Activated B cell treated with CpG ODN at 0.5 μM for 24 hours (primary cell): ENCODE measurements at regions not wholly inside any gene's neighbourhood (a gene's known extent, or its start where the extent isn't known, plus 50 kb on each side); places are given as distances from the start of the nearest gene placed in this dataset.

Source experiments
- ATAC-seq: fragments of 200-7000 bp; cut with Tn5 transposase; one replicate; pipeline ENCODE4 v1.10.0; 2021; ENCODE audit warnings: low read depth, mild to moderate bottlenecking, moderate library complexity
- CTCF ChIA-PET: fragments of 350-600 bp; sonication (Branson Sonifier 250); formaldehyde crosslinking; loops from one replicate; lab custom pipeline; 2021; ENCODE audit warnings: antibody characterized with exemption; lab: Charles Lee
- POLR2A ChIA-PET: fragments of 350-600 bp; sonication (Branson Sonifier 250); formaldehyde crosslinking; loops from one replicate; lab custom pipeline; 2021; ENCODE audit warnings: antibody characterized with exemption; lab: Charles Lee
- DNase-seq: peaks from one replicate; pipeline ENCODE4 v3.0.0; 2022
- H3K27ac Mint-ChIP-seq: one replicate; pipeline ENCODE4 v1.8.0; 2020; ENCODE audit warnings: mixed read lengths
- H3K27me3 Mint-ChIP-seq: one replicate; pipeline ENCODE4 v1.8.0; 2021; ENCODE audit warnings: mixed read lengths
- H3K36me3 Mint-ChIP-seq: one replicate; pipeline ENCODE4 v1.8.0; 2021; ENCODE audit warnings: low read depth, mixed read lengths
- H3K4me1 Mint-ChIP-seq: one replicate; pipeline ENCODE4 v1.8.0; 2021; ENCODE audit warnings: mixed read lengths
- H3K4me3 Mint-ChIP-seq: one replicate; pipeline ENCODE4 v1.8.0; 2020; ENCODE audit warnings: mild to moderate bottlenecking, mixed read lengths
- H3K9me3 Mint-ChIP-seq: one replicate; pipeline ENCODE4 v1.8.0; 2020; ENCODE audit warnings: mixed read lengths
- intact Hi-C: fragments of 100-400 bp; cut with micrococcal nuclease; formaldehyde crosslinking; loops from one replicate; pipeline ENCODE4 v1.15.1; 2024
- TF ChIP-seq, protein P1 (sequence below): fragments of 200-600 bp; IDR thresholded peaks from one replicate; pipeline ENCODE4 v1.8.0; 2022; ENCODE audit warnings: antibody characterized with exemption, mild to moderate bottlenecking

DNA sequence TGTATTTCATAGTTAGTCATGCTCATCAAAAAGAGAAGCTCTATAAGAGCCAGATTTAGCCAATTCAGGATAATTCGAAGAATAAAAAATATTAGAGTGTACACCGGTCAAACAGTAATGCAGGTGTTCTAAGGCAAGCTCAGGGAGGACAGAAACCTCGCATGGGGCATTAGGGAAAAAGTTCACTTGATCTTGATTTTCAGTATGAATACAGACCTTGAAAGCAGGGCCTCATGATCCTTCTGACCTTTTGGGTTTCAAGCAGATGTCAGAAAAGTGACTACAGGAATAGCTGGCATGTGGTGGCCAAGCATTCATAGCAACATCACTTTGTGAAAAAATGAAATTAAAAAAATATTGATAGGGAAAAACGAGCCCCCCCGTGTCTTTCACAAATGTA lies 394.9 kb downstream of the KIF4B start:
- intact Hi-C loops = no loop called here
- Mint-ChIP-seq H3K9me3 (peaks cover 9% of the 10 kb centered on the region), H3K4me1 (peaks cover 1% of the 10 kb centered on the region), H3K27ac (no peak overlapping the region), H3K4me3 (no peak overlapping the region), H3K27me3 (no peaks in the 10 kb centered on the region), H3K36me3 (no peaks in the 10 kb centered on the region)
- ChIA-PET POLR2A (no interaction called here), CTCF (no interaction called here)
- DNase-seq (no peak), ATAC-seq (no peak)
- TF ChIP-seq, protein P1, sequence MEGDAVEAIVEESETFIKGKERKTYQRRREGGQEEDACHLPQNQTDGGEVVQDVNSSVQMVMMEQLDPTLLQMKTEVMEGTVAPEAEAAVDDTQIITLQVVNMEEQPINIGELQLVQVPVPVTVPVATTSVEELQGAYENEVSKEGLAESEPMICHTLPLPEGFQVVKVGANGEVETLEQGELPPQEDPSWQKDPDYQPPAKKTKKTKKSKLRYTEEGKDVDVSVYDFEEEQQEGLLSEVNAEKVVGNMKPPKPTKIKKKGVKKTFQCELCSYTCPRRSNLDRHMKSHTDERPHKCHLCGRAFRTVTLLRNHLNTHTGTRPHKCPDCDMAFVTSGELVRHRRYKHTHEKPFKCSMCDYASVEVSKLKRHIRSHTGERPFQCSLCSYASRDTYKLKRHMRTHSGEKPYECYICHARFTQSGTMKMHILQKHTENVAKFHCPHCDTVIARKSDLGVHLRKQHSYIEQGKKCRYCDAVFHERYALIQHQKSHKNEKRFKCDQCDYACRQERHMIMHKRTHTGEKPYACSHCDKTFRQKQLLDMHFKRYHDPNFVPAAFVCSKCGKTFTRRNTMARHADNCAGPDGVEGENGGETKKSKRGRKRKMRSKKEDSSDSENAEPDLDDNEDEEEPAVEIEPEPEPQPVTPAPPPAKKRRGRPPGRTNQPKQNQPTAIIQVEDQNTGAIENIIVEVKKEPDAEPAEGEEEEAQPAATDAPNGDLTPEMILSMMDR = no peak

DNA sequence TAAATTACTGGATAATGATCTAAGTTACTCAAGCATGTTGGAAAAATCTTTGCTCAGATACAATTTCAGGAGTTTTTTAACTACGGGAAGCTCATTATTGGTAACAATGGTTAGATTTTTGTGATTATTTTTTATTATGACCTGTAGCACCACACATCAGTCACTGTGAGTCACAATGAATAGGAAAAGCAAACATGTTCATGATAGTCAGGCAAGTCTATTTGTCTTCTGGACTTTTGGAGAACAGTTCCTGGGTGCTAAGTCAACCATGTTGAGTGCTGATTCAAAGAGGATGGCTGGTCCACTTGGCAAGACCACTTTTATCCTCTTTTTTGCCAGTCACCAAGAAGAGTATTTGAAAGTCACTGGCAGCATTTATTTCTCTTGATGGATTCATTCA lies 403.2 kb downstream of the KIF4B start:
- DNase-seq (no peak), ATAC-seq (no peak)
- peaks cover 3% of the 10 kb centered on the region for H3K4me1 Mint-ChIP-seq
- H3K27ac Mint-ChIP-seq = no peak overlapping the region
- CTCF ChIA-PET = no interaction called here
- intact Hi-C loops = no loop called here
- H3K27me3 Mint-ChIP-seq = no peaks in the 10 kb centered on the region
- H3K36me3 Mint-ChIP-seq = no peaks in the 10 kb centered on the region
- H3K4me3 Mint-ChIP-seq = no peak overlapping the region
- TF ChIP-seq, protein P1 = no peak
- H3K9me3 Mint-ChIP-seq = peaks cover under 1% of the 10 kb centered on the region
- POLR2A ChIA-PET = no interaction called here

DNA sequence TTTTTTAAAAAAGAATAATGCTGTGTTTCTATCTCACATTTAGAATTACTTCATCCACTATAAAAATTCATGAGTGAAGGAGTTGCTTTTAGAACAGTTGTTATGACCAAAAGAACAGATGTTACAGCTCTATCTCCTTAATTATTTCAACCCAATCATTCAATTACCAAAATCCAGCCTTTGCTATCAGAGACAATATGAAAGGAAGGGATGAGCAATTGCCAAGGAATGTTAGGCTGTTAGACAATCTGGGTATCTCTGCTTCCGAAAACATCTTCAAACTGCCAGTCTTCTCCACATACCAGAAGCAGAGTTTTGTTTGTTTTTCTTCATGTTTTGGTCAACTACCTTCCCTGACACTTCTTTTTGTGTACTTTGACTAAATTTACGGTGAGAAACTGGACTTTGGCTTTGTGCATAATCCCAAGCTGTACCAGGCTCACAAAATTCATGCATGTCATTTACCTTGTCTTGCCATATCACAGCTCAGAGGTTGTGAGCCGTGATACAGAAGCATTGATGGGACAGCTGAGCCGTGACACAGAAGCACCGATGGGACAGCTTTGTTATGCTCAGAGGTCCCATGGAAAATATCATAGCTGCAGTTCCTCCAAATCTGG lies 405.5 kb downstream of the KIF4B start:
- CTCF ChIA-PET = no interaction called here
- Mint-ChIP-seq H3K9me3 (peaks cover 2% of the 10 kb centered on the region), H3K4me3 (no peak overlapping the region), H3K27ac (no peak overlapping the region), H3K4me1 (peaks cover 3% of the 10 kb centered on the region), H3K36me3 (no peaks in the 10 kb centered on the region), H3K27me3 (no peaks in the 10 kb centered on the region)
- TF ChIP-seq, protein P1 = no peak
- POLR2A ChIA-PET = no interaction called here
- ATAC-seq (no peak), DNase-seq (no peak)
- intact Hi-C loops = no loop called here

DNA sequence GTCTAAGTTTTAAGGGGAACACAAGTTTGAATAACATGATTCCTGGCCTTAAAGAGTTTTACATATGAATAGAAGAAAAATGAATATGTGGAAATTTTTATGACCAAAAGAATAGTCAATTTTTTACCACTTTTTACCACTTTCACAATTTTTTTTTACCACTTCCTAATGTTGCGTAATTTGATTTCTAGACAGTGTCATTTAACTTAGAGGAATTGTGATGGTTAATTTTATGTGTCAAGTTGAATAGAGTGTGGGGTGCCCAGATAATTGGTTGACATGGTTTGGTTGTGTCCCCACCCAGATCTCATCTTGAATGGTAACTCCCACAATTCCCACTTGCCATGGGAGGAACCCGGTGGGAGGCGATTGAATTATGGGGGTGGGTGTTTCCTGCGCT lies 416.6 kb downstream of the KIF4B start:
- DNase-seq = no peak
- Mint-ChIP-seq H3K4me1 (peaks cover 11% of the 10 kb centered on the region), H3K9me3 (peaks cover 4% of the 10 kb centered on the region), H3K36me3 (no peaks in the 10 kb centered on the region), H3K27me3 (peaks cover 4% of the 10 kb centered on the region), H3K4me3 (no peak overlapping the region), H3K27ac (no peak overlapping the region)
- TF ChIP-seq, protein P1 = no peak
- POLR2A ChIA-PET = no interaction called here
- ATAC-seq = no peak
- CTCF ChIA-PET = no interaction called here
- intact Hi-C loops = no loop called here

DNA sequence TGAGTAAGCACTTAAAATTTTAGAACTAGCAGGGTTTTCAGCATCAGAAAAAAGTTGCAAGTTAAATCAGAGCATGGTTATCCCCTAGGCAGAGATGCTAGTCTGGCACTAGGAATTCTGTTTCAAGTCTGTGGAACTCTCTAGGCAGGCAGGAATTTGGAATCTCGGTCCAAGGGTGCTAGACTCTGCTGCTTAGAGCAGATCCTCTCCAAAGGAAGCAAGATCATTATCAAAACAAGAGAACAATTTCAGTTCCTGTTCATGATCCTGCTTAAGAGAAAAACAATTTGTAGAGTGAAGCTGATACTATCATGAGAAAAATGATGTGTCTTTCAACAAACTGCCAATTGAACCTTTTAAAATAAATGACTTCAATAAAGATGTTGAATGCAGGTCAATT lies 420.7 kb downstream of the KIF4B start:
- POLR2A ChIA-PET = no interaction called here
- peaks cover 7% of the 10 kb centered on the region for H3K9me3 Mint-ChIP-seq
- no peak for ATAC-seq
- TF ChIP-seq, protein P1 = no peak
- peaks cover 11% of the 10 kb centered on the region for H3K4me1 Mint-ChIP-seq
- H3K4me3 Mint-ChIP-seq = peak overlapping the region; percentile 36
- H3K27ac Mint-ChIP-seq = peak overlapping the region; percentile 78
- no peaks in the 10 kb centered on the region for H3K27me3 Mint-ChIP-seq
- no peak for DNase-seq
- H3K36me3 Mint-ChIP-seq = no peaks in the 10 kb centered on the region
- CTCF ChIA-PET = no interaction called here
- intact Hi-C loops = no loop called here
